Endothelial cell of umbilical vein (primary cell): ENCODE measurements at regions not wholly inside any gene's neighbourhood (a gene's known extent, or its start where the extent isn't known, plus 50 kb on each side); places are given as distances from the start of the nearest gene placed in this dataset.

Source experiments
- BruUV-seq: library from RNA; stranded (reverse); fragments of 400-500 nt; replicated peaks from 2 replicates; lab custom pipeline; 2021; lab: Mats Ljungman, UMichigan
- CTCF ChIA-PET: fragments of 300-600, 350-600 bp; sonication (Branson Sonifier 250); formaldehyde crosslinking; loops from one replicate; lab custom pipeline; 2021; ENCODE audit warnings: antibody characterized with exemption, inconsistent platforms; lab: Charles Lee
- POLR2A ChIA-PET: fragments of 300-600, 350-600 bp; sonication (Branson Sonifier 250); formaldehyde crosslinking; loops from one replicate; lab custom pipeline; 2021; ENCODE audit warnings: antibody characterized with exemption, inconsistent platforms; lab: Charles Lee
- DNase-seq: peaks from one replicate; pipeline ENCODE4 v3.0.0-alpha.2; 2011; ENCODE audit warnings: low read depth, low spot score
- FAIRE-seq: peaks from 2 replicates; lab custom pipeline; 2011; peaks lifted over from hg19 to GRCh38; lab: Jason Lieb, UNC
- H2AFZ ChIP-seq: 2 replicates; pipeline ENCODE4 v1.6.0; 2012; ENCODE audit warnings: low read depth, low read length, control low read depth, inconsistent platforms
- H3K27ac ChIP-seq: 2 replicates; pipeline ENCODE4 v1.5.1; 2011; ENCODE audit warnings: low read depth, mild to moderate bottlenecking, control low read depth, low read length, moderate library complexity; ENCODE audit not compliant: insufficient read depth
- H3K27me3 ChIP-seq, 2 experiments: 2 replicates each; pipeline versions ENCODE4 v1.6.0 to v1.6.1; 2011; ENCODE audit warnings: low read length in 2 of 2, mixed read lengths in 1 of 2; ENCODE audit not compliant: control insufficient read depth in 2 of 2, insufficient read depth in 2 of 2
- H3K36me3 ChIP-seq, 2 experiments: 2 replicates in 1 of 2; 3 replicates in 1 of 2; pipeline ENCODE4 v1.5.1; 2011; ENCODE audit warnings: low read length in 2 of 2, mild to moderate bottlenecking in 1 of 2, moderate library complexity in 1 of 2; ENCODE audit not compliant: control insufficient read depth in 2 of 2, insufficient read depth in 2 of 2; ENCODE audit errors: extremely low read depth in 1 of 2
- H3K4me1 ChIP-seq: 3 replicates; pipeline ENCODE4 v1.5.1; 2011; ENCODE audit warnings: mild to moderate bottlenecking, low read length; ENCODE audit not compliant: control insufficient read depth, insufficient read depth; ENCODE audit errors: extremely low read depth
- H3K4me2 ChIP-seq: 2 replicates; pipeline ENCODE4 v1.6.1; 2011; ENCODE audit warnings: low read length, control low read depth, mixed read lengths; ENCODE audit not compliant: insufficient read depth
- H3K4me3 ChIP-seq, 3 experiments: fragments of 200-600 bp in 1 of 3; sonication (generic), shearing (Covaris generic) in 1 of 3; replicated peaks in 1 of 3; 2 replicates each; pipeline ENCODE4 v1.5.1; 2011 to 2016; ENCODE audit warnings: control low read depth in 3 of 3, low read length in 3 of 3, mild to moderate bottlenecking in 2 of 3, inconsistent platforms in 1 of 3, low read depth in 1 of 3, moderate library complexity in 1 of 3; ENCODE audit not compliant: insufficient read depth in 1 of 3
- H3K79me2 ChIP-seq: 2 replicates; pipeline ENCODE4 v1.6.0; 2012; ENCODE audit warnings: low read length, inconsistent platforms; ENCODE audit not compliant: control insufficient read depth, insufficient read depth
- H3K9ac ChIP-seq: replicated peaks from 2 replicates; pipeline ENCODE3; 2011; ENCODE audit warnings: low read length, control low read depth; ENCODE audit not compliant: insufficient read depth; ENCODE audit errors: extremely low read depth
- H3K9me1 ChIP-seq: replicated peaks from 3 replicates; pipeline ENCODE4 v1.6.0; 2011; ENCODE audit warnings: mild to moderate bottlenecking, low read length; ENCODE audit not compliant: control insufficient read depth, insufficient read depth; ENCODE audit errors: extremely low read depth
- H3K9me3 ChIP-seq: replicated peaks from 2 replicates; pipeline ENCODE4 v1.5.1; 2012; ENCODE audit warnings: low read length, inconsistent platforms; ENCODE audit not compliant: control insufficient read depth, insufficient read depth
- H4K20me1 ChIP-seq: replicated peaks from 2 replicates; pipeline ENCODE3; 2011; ENCODE audit warnings: mild to moderate bottlenecking, low read length; ENCODE audit not compliant: control insufficient read depth, insufficient read depth; ENCODE audit errors: extremely low read depth
- EZH2 ChIP-seq: IDR thresholded peaks from 2 replicates; pipeline ENCODE4 v1.6.1; 2012; ENCODE audit warnings: borderline replicate concordance, low read depth, mild to moderate bottlenecking, moderate library complexity, low read length, inconsistent platforms; ENCODE audit not compliant: severe bottlenecking
- JUN ChIP-seq: IDR thresholded peaks from 2 replicates; pipeline ENCODE4 v1.6.1; 2011; ENCODE audit warnings: borderline replicate concordance, low read depth; ENCODE audit not compliant: insufficient read length, insufficient read depth
- MYC ChIP-seq: IDR thresholded peaks from one replicate; pipeline ENCODE4 v1.6.1; 2011; ENCODE audit warnings: mild to moderate bottlenecking, low read depth, low read length
- POLR2AphosphoS5 ChIP-seq: IDR thresholded peaks from 2 replicates; pipeline ENCODE4 v1.6.1; 2012; ENCODE audit warnings: low read depth, mild to moderate bottlenecking, control low read depth, low read length, moderate library complexity; ENCODE audit not compliant: insufficient read depth
- dilution Hi-C: fragments of 300-500 bp; cut with MboI; formaldehyde crosslinking; loops from one replicate; pipeline ENCODE4 v1.15.0; 2019; ENCODE audit warnings: low sequenced_read_pairs; ENCODE audit not compliant: extremely low pct_ligation_motif_present
- intact Hi-C: fragments of 100-400 bp; cut with micrococcal nuclease; formaldehyde crosslinking; loops from one replicate; pipeline ENCODE4 v1.10.0; 2022
- TF ChIP-seq, protein P1 (sequence below), 2 donors: IDR thresholded peaks; 1 replicate in 1 of 2; 2 replicates in 1 of 2; pipeline ENCODE4 v1.5.1; 2011; ENCODE audit warnings: low read length in 2 of 2, mild to moderate bottlenecking in 2 of 2, moderate library complexity in 2 of 2, control low read depth in 1 of 2, inconsistent platforms in 1 of 2, low read depth in 1 of 2; ENCODE audit not compliant: insufficient read depth in 1 of 2; ENCODE audit errors: extremely low read depth in 1 of 2

- H3K36me3 ChIP-seq = no peaks in the 10 kb centered on the region
- DNase-seq (no peak), FAIRE-seq (no peak)
- H3K4me3 ChIP-seq = no peak overlapping the region
- BruUV-seq = no TSS peak
- no peak overlapping the region for H3K9ac ChIP-seq
- ChIA-PET CTCF (interaction anchor here (0.8 to 1.3 kb wide), 2 partner anchors 94 to 119 kb away, joined by 3 to 6 read pairs; no protein-coding TSS in a partner anchor), POLR2A (no interaction called here)
- intact Hi-C loops = no loop called here
- H3K4me2 ChIP-seq = peak overlapping the region; percentile 38
- peak overlapping the region; percentile 12 for H3K27ac ChIP-seq
- dilution Hi-C loops = loop anchor here (25.0 kb wide), 1 partner anchor 98 kb away; the partner anchor contains the start of gene NT5E
- H4K20me1 ChIP-seq = no peaks in the 10 kb centered on the region
- H3K27me3 ChIP-seq = no peaks in the 10 kb centered on the region
- H3K4me1 ChIP-seq = peaks cover 30% of the 10 kb centered on the region
- TF ChIP-seq MYC (no peak), POLR2AphosphoS5 (no peak), JUN (no peak), EZH2 (no peak)
- TF ChIP-seq, protein P1, sequence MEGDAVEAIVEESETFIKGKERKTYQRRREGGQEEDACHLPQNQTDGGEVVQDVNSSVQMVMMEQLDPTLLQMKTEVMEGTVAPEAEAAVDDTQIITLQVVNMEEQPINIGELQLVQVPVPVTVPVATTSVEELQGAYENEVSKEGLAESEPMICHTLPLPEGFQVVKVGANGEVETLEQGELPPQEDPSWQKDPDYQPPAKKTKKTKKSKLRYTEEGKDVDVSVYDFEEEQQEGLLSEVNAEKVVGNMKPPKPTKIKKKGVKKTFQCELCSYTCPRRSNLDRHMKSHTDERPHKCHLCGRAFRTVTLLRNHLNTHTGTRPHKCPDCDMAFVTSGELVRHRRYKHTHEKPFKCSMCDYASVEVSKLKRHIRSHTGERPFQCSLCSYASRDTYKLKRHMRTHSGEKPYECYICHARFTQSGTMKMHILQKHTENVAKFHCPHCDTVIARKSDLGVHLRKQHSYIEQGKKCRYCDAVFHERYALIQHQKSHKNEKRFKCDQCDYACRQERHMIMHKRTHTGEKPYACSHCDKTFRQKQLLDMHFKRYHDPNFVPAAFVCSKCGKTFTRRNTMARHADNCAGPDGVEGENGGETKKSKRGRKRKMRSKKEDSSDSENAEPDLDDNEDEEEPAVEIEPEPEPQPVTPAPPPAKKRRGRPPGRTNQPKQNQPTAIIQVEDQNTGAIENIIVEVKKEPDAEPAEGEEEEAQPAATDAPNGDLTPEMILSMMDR (IDR thresholded peaks at IDR 0.05; ENCODE audit: extremely low read depth in 1 of 2, insufficient read depth in 1 of 2, low read depth in 1 of 2, low read length in 2 of 2) = no peak
- H3K79me2 ChIP-seq = no peaks in the 10 kb centered on the region
- H2AFZ ChIP-seq = peak overlapping the region; percentile 75
- H3K9me3 ChIP-seq = no peaks in the 10 kb centered on the region
- no peaks in the 10 kb centered on the region for H3K9me1 ChIP-seq
Observed at GRCh38 chr6:85363870-85364269, 86.0 kb upstream of the NT5E start.
